HUDEP-2 (cell line): ENCODE measurements at regions not wholly inside any gene's neighbourhood (a gene's known extent, or its start where the extent isn't known, plus 50 kb on each side); places are given as distances from the start of the nearest gene placed in this dataset.
"Not testable (repeated sequence)": the region's sequence is repeated elsewhere in the genome, so short reads cannot be mapped to it uniquely, and the experiment has no call there.

Source experiments
- DNase-seq, 76 experiments: peaks; one replicate each; lab custom pipeline; 2025; ENCODE audit not compliant: unreplicated experiment in 76 of 76; lab: John Stamatoyannopoulos, UW

GRCh38 chr20:56723331-56723730 lies 94.2 kb downstream of the TFAP2C start:
- DNase-seq: no peak

GRCh38 chr20:56724241-56724757 lies 95.2 kb downstream of the TFAP2C start:
- DNase-seq: no peak

GRCh38 chr20:56730003-56730402 lies 100.9 kb downstream of the TFAP2C start:
- no peak for DNase-seq

- DNase-seq: no peak
Measured at GRCh38 chr20:56730996-56731395, 101.9 kb downstream of the TFAP2C start.

DNA sequence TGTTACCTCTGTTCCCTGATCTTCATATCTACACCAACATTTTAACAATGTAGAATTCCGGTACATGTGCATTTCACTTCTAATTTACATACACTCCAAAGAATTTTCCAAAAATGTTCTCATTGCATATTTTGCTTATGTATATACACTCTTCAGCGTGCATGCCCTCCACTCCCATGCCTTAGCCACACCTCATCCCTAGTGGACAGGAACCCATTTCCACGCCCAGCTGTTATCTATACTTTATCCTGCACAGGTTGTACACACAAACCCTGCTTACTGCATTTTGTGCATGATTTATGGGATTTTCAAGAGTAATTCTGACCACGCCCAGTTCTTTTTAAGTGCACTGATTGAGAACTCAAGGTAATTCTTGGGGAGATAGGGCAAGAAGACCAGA lies 102.4 kb downstream of the TFAP2C start:
- DNase-seq: no peak

GRCh38 chr20:56733967-56734366 lies 104.9 kb downstream of the TFAP2C start:
- DNase-seq: no peak

- DNase-seq: no peak
Measured at GRCh38 chr20:56735084-56735642, 106.1 kb downstream of the TFAP2C start.

DNA sequence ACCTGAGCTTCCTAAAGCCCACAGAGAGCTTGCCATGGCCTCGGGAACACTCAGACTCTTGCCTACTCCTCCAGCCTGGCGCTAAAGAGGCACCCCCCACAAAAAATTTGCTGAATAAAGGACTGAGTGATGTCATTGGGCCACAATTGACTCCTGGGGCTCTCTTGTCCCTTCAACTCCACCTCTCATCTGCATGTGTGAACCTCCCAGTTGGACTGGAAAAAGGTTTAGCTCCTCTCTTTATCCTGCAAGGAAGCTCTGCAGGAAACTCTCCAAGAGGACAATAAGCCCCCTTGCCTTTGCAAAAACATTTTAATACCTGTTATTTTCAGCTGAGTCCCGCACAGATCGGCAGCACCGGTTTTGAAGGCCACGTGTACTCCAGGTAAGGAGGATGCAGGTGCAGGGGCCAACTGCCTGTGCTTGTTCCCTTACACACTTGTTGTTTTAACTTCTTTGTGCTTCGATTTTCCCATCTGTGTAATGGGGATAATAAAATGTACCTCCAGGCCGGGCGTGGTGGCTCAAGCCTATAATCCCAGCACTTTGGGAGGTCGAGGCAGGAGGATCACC lies 107.3 kb downstream of the TFAP2C start:
- no peak for DNase-seq

DNA sequence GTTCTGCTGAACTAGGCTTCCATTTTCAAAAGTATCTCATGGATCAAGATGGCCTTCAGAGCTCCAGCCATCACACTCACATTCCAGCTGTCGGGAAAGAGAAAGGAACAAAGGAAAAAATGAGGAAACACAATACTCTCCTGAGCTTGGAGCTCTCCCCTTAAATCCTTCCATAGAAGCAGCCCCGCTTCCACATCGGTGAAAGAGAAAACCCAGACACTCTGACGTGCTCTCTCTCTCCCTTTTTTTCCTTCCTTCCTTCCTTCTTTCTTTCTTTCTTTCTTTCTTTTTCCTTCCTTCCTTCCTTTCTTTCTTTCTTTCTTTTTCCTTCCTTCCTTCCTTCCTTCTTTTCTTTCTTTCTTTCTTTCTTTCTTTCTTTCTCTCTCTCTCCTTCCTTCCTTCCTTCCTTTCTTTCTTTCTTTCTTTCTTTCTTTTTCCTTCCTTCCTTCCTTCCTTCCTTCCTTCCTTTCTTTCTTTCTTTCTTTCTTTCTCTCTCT lies 115.3 kb downstream of the TFAP2C start:
- not testable (repeated sequence) for DNase-seq

DNA sequence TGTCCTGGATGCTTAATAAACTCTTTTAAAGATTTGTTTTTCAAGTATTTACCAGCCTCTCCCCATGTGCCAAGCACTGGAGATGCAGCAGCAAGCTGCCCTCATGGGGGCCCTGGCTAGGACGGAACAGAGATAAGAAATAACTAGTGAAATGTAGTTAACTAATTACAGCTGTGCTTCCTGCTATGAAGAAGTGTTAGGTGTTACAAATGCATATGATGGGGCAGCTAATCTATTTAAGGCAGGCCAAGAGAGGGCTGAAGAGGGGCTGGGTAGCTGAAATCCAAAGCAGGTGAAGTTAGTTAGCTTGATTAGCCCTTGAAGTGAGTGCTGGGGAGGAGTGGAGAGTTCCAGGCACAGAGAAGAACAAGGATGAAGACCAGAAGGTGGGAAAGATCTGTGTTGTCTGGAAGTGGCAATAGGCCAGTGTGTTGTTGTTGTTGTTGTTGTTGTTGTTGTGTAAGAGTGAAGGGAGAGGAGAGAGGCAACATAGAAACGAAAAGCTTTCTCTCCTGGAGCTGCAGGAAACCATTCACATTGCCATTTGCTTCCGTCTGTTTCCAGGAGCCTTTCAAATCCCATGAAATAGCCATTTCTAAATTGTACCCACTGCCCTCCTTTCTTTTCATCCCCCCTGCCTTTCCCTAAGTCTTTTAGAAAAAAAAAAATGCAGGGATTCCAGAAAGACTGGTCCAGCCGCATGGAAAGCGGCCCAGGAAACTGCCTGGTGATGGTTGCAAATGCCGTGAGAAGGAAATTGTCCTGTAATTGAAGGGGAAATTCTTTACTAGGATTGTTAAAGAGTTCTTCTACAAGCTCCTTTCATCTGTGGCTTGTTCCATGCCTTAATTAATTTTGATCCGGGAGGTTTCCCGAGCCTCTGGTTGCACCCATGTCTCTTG lies 119.6 kb downstream of the TFAP2C start:
- DNase-seq: no peak

- DNase-seq: no peak
Measured at GRCh38 chr20:56750430-56750829, 121.3 kb downstream of the TFAP2C start.

DNA sequence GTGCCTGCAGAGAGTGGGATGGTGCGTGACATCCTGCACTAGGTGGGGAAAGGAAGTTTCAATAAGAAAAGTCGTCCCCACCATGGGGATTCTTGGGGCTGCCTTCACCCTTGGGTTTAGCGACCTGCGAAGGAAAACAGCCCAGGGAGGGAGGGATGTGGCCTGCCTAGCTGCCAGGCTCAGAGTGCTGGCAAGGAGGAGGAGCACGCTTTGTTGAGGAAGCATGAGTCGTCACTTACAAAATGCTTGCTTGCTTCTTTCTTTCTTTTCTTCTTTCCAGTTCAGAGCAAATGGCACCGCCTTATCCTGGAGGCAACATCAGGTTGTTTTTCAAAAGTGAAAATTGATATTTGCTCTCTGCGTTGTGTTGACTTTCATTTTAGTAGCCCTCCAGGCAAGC lies 123.2 kb downstream of the TFAP2C start:
- no peak for DNase-seq

GRCh38 chr20:56755201-56755600 lies 126.1 kb downstream of the TFAP2C start:
- no peak for DNase-seq

DNA sequence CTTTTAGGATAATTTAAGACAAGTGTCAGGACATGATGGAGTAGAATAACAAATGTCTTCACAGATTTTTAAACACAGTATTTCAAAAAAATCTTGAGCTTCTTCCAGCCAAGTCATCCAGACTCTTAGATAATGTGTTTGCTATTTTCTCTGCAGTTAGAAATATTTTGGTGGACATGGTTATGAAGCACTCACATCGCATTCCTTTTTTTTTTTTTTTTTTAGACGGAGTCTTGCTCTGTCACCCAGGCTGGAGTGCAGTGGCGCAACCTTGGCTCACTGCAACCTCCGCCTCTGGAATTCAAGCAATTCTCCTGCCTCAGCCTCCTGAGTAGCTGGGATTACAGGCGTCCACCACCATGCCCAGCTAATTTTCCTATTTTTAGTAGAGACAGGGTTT lies 127.6 kb downstream of the TFAP2C start:
- DNase-seq: not testable (repeated sequence)

GRCh38 chr20:56758706-56759105 lies 129.6 kb downstream of the TFAP2C start:
- no peak for DNase-seq

DNA sequence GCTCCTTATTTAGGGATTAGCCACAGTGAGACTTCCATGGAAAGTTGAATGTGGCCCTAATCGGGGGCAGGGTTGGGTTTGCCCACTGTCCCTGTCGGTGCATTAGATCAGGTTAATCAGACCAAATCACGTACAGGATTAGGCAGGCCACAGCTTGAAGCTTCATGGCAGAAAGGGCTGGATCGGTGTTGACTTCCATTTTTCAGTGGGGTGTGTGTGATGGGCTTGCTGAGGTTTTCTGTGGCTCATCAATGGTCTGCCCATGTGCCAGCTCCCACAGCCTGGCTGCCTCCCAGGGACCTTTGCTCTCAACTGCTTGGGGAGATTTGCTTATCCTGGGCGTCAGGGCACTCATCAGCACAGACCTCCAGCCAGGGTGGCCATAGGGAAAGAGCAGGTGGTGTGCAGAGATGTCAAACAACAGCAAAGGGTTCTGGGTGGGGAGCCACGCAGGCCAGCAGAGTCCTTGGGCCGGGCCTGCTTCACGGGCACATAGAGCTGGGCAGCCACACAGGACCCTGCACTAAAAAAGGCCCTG lies 130.7 kb downstream of the TFAP2C start:
- no peak for DNase-seq

DNA sequence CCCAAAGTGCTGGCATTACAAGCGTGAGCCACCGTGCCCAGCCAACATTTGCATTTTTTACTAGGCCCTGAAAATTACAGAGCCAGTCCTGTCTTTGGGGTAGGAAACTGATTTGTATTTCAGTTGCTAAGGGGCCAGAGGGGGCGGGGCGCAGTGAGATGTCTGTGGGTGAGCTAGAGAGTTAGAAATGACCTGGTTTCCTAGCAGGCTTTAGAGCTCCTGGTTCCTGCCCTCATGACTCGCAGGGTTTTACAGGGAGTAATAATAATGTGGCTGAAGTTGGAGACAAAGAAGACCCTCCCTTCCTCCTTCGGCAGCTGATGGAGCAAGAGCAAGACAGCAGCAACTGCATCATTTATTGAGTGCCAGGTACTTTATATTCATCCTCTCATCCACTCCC lies 131.5 kb downstream of the TFAP2C start:
- DNase-seq: no peak

DNA sequence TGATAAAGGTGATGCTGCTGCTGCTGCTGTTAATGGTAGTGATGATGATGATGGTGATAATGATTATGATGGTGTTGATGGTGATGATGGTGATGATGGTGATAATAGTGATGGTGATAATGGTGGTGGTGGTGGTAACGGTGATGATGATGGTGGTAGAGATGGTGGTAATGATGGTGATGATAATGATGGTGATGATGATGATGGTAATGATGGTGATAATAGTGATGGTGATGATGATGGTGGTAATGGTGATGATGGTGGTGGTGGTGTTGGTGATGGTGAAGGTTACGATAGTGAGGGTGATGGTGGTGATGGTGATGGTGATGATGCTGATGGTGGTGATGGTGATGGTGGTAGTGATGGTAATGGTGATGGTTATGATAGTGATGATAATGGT lies 132.3 kb downstream of the TFAP2C start:
- no peak for DNase-seq

GRCh38 chr20:56762401-56762800 lies 133.3 kb downstream of the TFAP2C start:
- no peak for DNase-seq

DNA sequence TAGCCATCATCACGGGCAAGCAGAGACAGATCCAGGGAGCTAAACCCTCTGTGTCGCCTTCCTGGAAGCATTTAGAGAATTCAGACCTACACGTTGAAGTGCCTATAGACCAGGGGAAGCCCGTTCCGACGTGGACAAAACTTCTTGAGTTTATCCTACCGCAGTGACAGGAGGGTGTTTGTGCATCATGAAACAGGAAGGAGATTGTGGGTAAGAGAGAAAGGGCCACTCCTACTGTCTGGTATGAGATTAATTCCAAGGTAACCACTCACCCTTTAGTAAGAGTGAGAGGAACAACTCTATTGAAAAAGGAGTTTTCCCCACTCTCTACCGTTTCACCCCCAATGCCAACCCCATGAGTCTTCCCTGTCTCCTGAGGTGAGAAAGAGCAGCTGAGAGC lies 133.7 kb downstream of the TFAP2C start:
- DNase-seq: no peak

DNA sequence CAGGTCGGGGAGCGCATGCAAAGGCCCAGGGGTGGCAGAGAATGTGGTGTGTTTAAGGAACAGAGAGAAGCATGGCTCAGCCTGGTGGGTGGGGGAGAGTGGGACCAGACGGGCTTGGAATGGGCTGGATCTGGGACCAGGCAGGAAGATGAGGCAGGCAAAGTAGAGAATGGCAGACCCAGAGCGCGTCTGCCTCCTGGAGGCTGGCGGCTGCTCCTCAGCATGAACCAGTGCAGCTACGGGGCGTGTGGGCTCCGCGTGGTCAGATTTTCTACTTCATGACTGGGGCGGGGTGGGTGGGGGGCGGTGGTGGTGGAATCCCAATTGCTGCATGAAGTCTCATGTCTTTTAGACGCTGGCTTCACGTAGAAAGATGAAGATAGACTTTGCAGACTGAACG lies 135.6 kb downstream of the TFAP2C start:
- DNase-seq: no peak
